ENCODE measurements at regions not wholly inside any gene's neighbourhood (a gene's known extent, or its start where the extent isn't known, plus 50 kb on each side); places are given as distances from the start of the nearest gene placed in this dataset.

- 79 to 90% (median 87%) methylated on average over 8 of the region's 8 CpGs for WGBS, 4 donors
Observed at GRCh38 chr18:28363124-28363523, 186.2 kb upstream of the CDH2 start.

GRCh38 chr18:28359176-28359575, 182.2 kb upstream of the CDH2 start:
- intact Hi-C loops (cut with DNase I): no loop called here
- H3K36me3 ChIP-seq: no peaks in the 10 kb centered on the region
- H3K27ac ChIP-seq: no peak overlapping the region
- 78 to 88% (median 83%) methylated on average over 4 of the region's 4 CpGs for WGBS, 4 donors
- no peaks in the 10 kb centered on the region for H3K4me1 ChIP-seq
- no peaks in the 10 kb centered on the region for H3K27me3 ChIP-seq
- ATAC-seq (no peak), DNase-seq (no peak)
- no peak for TF ChIP-seq POLR2A (IDR thresholded peaks at IDR 0.05)
- TF ChIP-seq, protein P1, sequence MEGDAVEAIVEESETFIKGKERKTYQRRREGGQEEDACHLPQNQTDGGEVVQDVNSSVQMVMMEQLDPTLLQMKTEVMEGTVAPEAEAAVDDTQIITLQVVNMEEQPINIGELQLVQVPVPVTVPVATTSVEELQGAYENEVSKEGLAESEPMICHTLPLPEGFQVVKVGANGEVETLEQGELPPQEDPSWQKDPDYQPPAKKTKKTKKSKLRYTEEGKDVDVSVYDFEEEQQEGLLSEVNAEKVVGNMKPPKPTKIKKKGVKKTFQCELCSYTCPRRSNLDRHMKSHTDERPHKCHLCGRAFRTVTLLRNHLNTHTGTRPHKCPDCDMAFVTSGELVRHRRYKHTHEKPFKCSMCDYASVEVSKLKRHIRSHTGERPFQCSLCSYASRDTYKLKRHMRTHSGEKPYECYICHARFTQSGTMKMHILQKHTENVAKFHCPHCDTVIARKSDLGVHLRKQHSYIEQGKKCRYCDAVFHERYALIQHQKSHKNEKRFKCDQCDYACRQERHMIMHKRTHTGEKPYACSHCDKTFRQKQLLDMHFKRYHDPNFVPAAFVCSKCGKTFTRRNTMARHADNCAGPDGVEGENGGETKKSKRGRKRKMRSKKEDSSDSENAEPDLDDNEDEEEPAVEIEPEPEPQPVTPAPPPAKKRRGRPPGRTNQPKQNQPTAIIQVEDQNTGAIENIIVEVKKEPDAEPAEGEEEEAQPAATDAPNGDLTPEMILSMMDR (IDR thresholded peaks at IDR 0.05): no peak
- no peak overlapping the region for H3K4me3 ChIP-seq
- no peaks in the 10 kb centered on the region for H3K9me3 ChIP-seq

More at GRCh38 chr18:28363124-28363523, 186.2 kb upstream of the CDH2 start:
- Histone ChIP-seq H3K36me3 (no peaks in the 10 kb centered on the region), H3K27ac (no peak overlapping the region), H3K9me3 (no peaks in the 10 kb centered on the region), H3K4me1 (no peaks in the 10 kb centered on the region), H3K4me3 (no peak overlapping the region), H3K27me3 (no peaks in the 10 kb centered on the region)
- ATAC-seq (no peak), DNase-seq (no peak)
- intact Hi-C loops (cut with DNase I): no loop called here
- TF ChIP-seq, protein P1 (IDR thresholded peaks at IDR 0.05): no peak
- TF ChIP-seq POLR2A (IDR thresholded peaks at IDR 0.05): no peak

GRCh38 chr18:28357766-28358401, 181.0 kb upstream of the CDH2 start:
- 78 to 82% (median 80%) methylated on average over 6 of the region's 6 CpGs for WGBS, 4 donors

DNA sequence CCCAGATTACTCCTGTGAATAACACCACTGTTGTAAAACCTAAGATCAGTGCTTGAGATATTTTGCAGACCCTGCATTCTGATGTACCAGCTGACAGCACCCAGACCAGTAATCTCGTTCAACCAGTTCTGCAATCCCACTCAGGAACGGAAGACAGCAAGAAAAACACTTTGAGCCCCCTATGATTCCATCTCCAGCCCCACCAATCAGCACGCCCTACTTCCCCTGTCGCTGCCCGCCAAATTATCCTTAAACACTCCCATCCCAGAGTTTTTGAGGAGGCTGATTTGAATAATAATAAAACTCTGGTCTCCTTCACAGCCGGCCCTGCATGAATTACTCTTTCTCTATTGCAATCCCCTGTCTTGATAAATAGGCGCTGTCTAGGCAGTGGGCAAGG, 173.9 kb upstream of the CDH2 start:
- H3K36me3 ChIP-seq: no peaks in the 10 kb centered on the region
- H3K27ac ChIP-seq: no peak overlapping the region
- WGBS, 4 donors: 75 to 81% (median 78%) methylated on average over 7 of the region's 7 CpGs
- H3K4me3 ChIP-seq: no peak overlapping the region
- no peaks in the 10 kb centered on the region for H3K4me1 ChIP-seq
- H3K27me3 ChIP-seq: no peaks in the 10 kb centered on the region
- DNase-seq (no peak), ATAC-seq (no peak)
- intact Hi-C loops (cut with DNase I): no loop called here
- TF ChIP-seq, protein P1 (IDR thresholded peaks at IDR 0.05): no peak
- no peak for TF ChIP-seq POLR2A (IDR thresholded peaks at IDR 0.05)
- H3K9me3 ChIP-seq: peaks cover 0 to 7% (median 0%) of the 10 kb centered on the region in 12 donors

More at GRCh38 chr18:28357766-28358401, 181.0 kb upstream of the CDH2 start:
- H3K36me3 ChIP-seq: no peaks in the 10 kb centered on the region
- no peaks in the 10 kb centered on the region for H3K27me3 ChIP-seq
- ATAC-seq (no peak), DNase-seq (no peak)
- H3K4me1 ChIP-seq: no peaks in the 10 kb centered on the region
- no peak for TF ChIP-seq POLR2A (IDR thresholded peaks at IDR 0.05)
- TF ChIP-seq, protein P1 (IDR thresholded peaks at IDR 0.05): peak in 2 of 12 donors; percentile 16 to 26
- H3K4me3 ChIP-seq: no peak overlapping the region
- no peak overlapping the region for H3K27ac ChIP-seq
- intact Hi-C loops (cut with DNase I): no loop called here
- no peaks in the 10 kb centered on the region for H3K9me3 ChIP-seq

All from heart left ventricle (tissue), 16 donors.